Activated CD8-positive, alpha-beta T cell treated with anti-CD3 and anti-CD28 coated beads for 36 hours (primary cell): ENCODE measurements at regions not wholly inside any gene's neighbourhood (a gene's known extent, or its start where the extent isn't known, plus 50 kb on each side); places are given as distances from the start of the nearest gene placed in this dataset.
"Not testable (repeated sequence)": the region's sequence is repeated elsewhere in the genome, so short reads cannot be mapped to it uniquely, and the experiment has no call there.

Source experiments
- ATAC-seq: fragments of 200-7000 bp; cut with Tn5 transposase; one replicate; pipeline ENCODE4 v1.10.0; 2021; ENCODE audit warnings: mild to moderate bottlenecking, moderate library complexity
- CTCF ChIA-PET: fragments of 350-600 bp; sonication (Branson Sonifier 250); formaldehyde crosslinking; loops from one replicate; lab custom pipeline; 2021; ENCODE audit warnings: antibody characterized with exemption; lab: Charles Lee
- POLR2A ChIA-PET: fragments of 350-600 bp; sonication (Branson Sonifier 250); formaldehyde crosslinking; loops from one replicate; lab custom pipeline; 2021; ENCODE audit warnings: antibody characterized with exemption; lab: Charles Lee
- DNase-seq: peaks from one replicate; pipeline ENCODE4 v3.0.0-alpha.2; 2020
- H3K27ac Mint-ChIP-seq: one replicate; pipeline ENCODE4 v1.8.0; 2021; ENCODE audit warnings: mild to moderate bottlenecking, mixed read lengths
- H3K27me3 Mint-ChIP-seq: one replicate; pipeline ENCODE4 v1.8.0; 2021; ENCODE audit warnings: mixed read lengths
- H3K36me3 Mint-ChIP-seq: one replicate; pipeline ENCODE4 v1.8.0; 2021; ENCODE audit warnings: low read depth, mixed read lengths
- H3K4me1 Mint-ChIP-seq: one replicate; pipeline ENCODE4 v1.8.0; 2021; ENCODE audit warnings: low read depth, mixed read lengths
- H3K4me3 Mint-ChIP-seq: one replicate; pipeline ENCODE4 v1.8.0; 2021; ENCODE audit warnings: mild to moderate bottlenecking, moderate library complexity, mixed read lengths
- H3K9me3 Mint-ChIP-seq: one replicate; pipeline ENCODE4 v1.8.0; 2021; ENCODE audit warnings: mixed read lengths
- intact Hi-C: fragments of 100-400 bp; cut with micrococcal nuclease; formaldehyde crosslinking; loops from one replicate; pipeline ENCODE4 v1.10.0; 2022
- TF ChIP-seq, protein P1 (sequence below): fragments of 200-600 bp; IDR thresholded peaks from one replicate; pipeline ENCODE4 v1.8.0; 2022; ENCODE audit warnings: antibody characterized with exemption, mild to moderate bottlenecking

DNA sequence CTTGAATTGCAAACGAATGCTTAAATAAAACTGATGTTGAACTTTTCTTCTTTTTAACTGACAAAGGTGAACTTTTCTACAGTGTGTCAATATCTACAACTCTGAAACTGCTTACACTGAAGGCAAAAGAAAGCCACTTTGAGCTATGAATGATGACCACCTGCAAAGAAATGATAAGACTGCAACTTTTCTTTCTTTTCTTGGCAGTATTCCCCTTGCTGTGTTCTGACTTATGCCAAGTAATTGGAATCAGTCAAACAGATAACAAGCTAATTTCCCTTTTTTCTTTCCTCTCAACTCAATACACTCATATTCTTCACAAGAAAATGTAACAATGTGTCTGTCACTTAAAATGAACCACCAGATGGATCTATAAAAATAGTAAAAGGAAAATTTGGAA, 588.1 kb upstream of the BRINP3 start:
- Mint-ChIP-seq H3K4me1 (no peaks in the 10 kb centered on the region), H3K4me3 (no peak overlapping the region), H3K9me3 (peaks cover 12% of the 10 kb centered on the region), H3K27ac (no peak overlapping the region), H3K36me3 (no peaks in the 10 kb centered on the region), H3K27me3 (no peaks in the 10 kb centered on the region)
- ATAC-seq, result no peak
- TF ChIP-seq, protein P1, sequence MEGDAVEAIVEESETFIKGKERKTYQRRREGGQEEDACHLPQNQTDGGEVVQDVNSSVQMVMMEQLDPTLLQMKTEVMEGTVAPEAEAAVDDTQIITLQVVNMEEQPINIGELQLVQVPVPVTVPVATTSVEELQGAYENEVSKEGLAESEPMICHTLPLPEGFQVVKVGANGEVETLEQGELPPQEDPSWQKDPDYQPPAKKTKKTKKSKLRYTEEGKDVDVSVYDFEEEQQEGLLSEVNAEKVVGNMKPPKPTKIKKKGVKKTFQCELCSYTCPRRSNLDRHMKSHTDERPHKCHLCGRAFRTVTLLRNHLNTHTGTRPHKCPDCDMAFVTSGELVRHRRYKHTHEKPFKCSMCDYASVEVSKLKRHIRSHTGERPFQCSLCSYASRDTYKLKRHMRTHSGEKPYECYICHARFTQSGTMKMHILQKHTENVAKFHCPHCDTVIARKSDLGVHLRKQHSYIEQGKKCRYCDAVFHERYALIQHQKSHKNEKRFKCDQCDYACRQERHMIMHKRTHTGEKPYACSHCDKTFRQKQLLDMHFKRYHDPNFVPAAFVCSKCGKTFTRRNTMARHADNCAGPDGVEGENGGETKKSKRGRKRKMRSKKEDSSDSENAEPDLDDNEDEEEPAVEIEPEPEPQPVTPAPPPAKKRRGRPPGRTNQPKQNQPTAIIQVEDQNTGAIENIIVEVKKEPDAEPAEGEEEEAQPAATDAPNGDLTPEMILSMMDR, result no peak
- ChIA-PET CTCF (no interaction called here), POLR2A (no interaction called here)
- intact Hi-C loops, result no loop called here
- no peak for DNase-seq

DNA sequence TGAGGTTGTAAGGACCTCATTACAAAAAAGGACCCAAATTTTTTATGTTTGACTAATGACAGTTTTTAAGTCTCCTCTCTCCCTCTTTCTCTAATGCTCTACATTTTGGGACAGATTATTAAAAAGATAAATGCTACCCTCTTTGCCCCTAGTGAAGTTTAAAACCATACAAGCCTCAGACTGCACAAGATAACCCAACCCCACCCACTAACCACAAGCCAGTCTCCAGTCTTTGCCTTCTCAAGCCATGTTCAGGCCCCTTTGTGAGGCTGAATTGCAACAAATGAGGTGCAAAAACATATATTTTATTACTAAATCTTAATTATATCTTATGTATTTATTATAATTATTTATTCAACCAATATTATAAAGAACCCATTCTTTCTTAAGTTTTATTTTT, 597.2 kb upstream of the BRINP3 start:
- Mint-ChIP-seq H3K4me1 (no peaks in the 10 kb centered on the region), H3K9me3 (no peaks in the 10 kb centered on the region), H3K27me3 (no peaks in the 10 kb centered on the region), H3K4me3 (no peak overlapping the region), H3K27ac (no peak overlapping the region), H3K36me3 (no peaks in the 10 kb centered on the region)
- TF ChIP-seq, protein P1, result no peak
- no peak for DNase-seq
- intact Hi-C loops, result no loop called here
- ChIA-PET POLR2A (no interaction called here), CTCF (no interaction called here)
- no peak for ATAC-seq

DNA sequence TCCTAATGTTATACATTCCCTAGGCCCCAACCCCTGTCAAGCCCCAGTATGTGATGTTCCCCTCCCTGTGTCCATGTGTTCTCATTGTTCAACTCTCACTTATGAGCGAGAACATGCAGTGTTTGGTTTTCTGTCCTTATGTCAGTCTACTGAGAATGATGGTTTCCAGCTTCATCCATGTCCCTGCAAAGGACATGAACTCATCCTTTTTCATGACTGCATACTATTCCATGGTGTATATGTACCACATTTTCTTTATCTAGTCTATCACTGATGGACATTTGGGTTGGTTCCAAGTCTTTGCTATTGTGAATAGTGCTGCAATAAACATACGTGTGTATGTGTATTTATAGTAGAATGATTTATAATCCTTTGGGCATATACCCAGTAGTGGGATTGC, 605.4 kb upstream of the BRINP3 start:
- H3K4me1 Mint-ChIP-seq, H3K27me3 Mint-ChIP-seq, H3K36me3 Mint-ChIP-seq, intact Hi-C loops, H3K27ac Mint-ChIP-seq, ATAC-seq, DNase-seq, H3K4me3 Mint-ChIP-seq, POLR2A ChIA-PET, CTCF ChIA-PET: not testable (repeated sequence)
- H3K9me3 Mint-ChIP-seq, result peaks cover 15% of the 10 kb centered on the region

DNA sequence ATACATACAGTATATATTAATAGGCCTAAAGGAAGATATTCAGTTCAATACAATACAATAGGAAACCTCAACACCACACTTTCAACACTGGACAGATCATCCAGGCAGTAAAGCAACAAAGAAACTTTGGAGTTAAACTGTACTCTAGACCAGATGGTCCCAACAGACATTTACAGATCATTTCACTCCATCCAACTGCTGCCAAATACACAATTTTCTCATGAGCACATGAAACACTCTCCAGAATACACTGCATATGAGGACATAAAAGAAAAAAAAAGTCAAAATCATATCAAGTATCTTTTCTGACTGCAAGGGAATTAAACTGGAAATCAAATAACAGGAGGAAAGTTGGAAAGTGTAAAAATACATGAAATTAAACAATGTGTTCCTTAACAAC, 607.5 kb upstream of the BRINP3 start:
- ATAC-seq (no peak), DNase-seq (no peak)
- Mint-ChIP-seq H3K27me3 (no peaks in the 10 kb centered on the region), H3K4me3 (no peak overlapping the region), H3K36me3 (no peaks in the 10 kb centered on the region), H3K9me3 (peaks cover 16% of the 10 kb centered on the region), H3K4me1 (no peaks in the 10 kb centered on the region), H3K27ac (no peak overlapping the region)
- CTCF ChIA-PET, result no interaction called here
- POLR2A ChIA-PET, result no interaction called here
- TF ChIP-seq, protein P1, result no peak
- intact Hi-C loops, result no loop called here

DNA sequence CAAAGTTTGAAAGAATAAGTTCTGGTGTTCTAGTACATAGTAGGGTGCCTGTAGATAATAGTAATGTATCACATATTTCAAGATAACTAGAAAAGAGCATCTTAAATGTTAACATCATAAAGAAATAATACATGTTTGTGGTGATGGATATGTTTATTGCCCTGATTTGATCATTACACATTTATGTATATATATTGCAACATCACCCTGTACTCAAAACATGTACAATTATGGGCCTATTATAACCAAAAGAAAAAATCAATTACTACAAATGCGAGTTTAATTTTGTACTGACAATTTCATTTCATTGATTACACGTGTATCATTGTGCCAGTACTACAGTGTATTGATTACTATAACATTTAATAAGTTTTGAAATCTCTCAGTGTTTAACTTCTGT, 609.2 kb upstream of the BRINP3 start:
- TF ChIP-seq, protein P1, result no peak
- Mint-ChIP-seq H3K27me3 (no peaks in the 10 kb centered on the region), H3K4me1 (no peaks in the 10 kb centered on the region), H3K27ac (no peak overlapping the region), H3K4me3 (no peak overlapping the region), H3K9me3 (peaks cover 13% of the 10 kb centered on the region), H3K36me3 (no peaks in the 10 kb centered on the region)
- CTCF ChIA-PET, result no interaction called here
- intact Hi-C loops, result no loop called here
- POLR2A ChIA-PET, result no interaction called here
- ATAC-seq (no peak), DNase-seq (no peak)

DNA sequence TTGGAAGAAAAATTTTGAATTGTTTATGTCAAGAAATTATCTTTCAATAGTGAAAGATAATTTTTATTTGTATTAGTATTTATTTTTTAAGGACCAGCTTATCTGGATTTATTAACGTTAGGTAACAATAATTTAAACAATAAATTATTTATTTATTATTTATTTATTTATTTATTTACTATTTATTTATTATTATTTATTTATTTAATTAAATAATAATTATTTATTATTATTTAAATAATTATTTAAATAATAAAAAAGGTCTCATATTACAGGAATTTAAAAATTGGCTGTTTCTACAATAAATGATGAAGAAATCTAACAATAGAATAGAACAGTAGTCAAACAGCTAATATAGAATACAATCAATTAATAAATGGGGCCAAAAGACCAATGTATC, 618.7 kb upstream of the BRINP3 start:
- ChIA-PET POLR2A (no interaction called here), CTCF (no interaction called here)
- intact Hi-C loops, result no loop called here
- ATAC-seq (no peak), DNase-seq (no peak)
- H3K4me1 Mint-ChIP-seq, result no peaks in the 10 kb centered on the region
- H3K36me3 Mint-ChIP-seq, result no peaks in the 10 kb centered on the region
- no peak overlapping the region for H3K27ac Mint-ChIP-seq
- H3K27me3 Mint-ChIP-seq, result no peaks in the 10 kb centered on the region
- H3K9me3 Mint-ChIP-seq, result peaks cover 14% of the 10 kb centered on the region
- TF ChIP-seq, protein P1, result no peak
- no peak overlapping the region for H3K4me3 Mint-ChIP-seq
